ENCODE measurements at regions not wholly inside any gene's neighbourhood (a gene's known extent, or its start where the extent isn't known, plus 50 kb on each side); places are given as distances from the start of the nearest gene placed in this dataset.
A peak's percentile ranks its signal among the peaks of the same experiment; 100 is the strongest.

- Histone ChIP-seq H3K9ac (ENCODE audit: insufficient read depth, low read length) (no peak overlapping the region), H3K27me3 (ENCODE audit: control insufficient read depth, insufficient read depth, low read length) (no peaks in the 10 kb centered on the region), H3K9me3 (ENCODE audit: control insufficient read depth, insufficient read depth, low read depth, low read length) (no peaks in the 10 kb centered on the region), H3K4me1 (ENCODE audit: control insufficient read depth, extremely low read depth, insufficient read depth, low read length) (no peaks in the 10 kb centered on the region), H3K27ac (ENCODE audit: insufficient read depth, low read length) (no peak overlapping the region), H3K4me2 (ENCODE audit: extremely low read depth, insufficient read depth, low read length) (no peak overlapping the region), H3K4me3 (replicated peaks in 1 of 4; ENCODE audit: control extremely low read depth in 1 of 4, insufficient read depth in 1 of 4, low read depth in 3 of 4, low read length in 4 of 4) (no peak overlapping the region), H3K36me3 (ENCODE audit: control insufficient read depth, insufficient read depth, low read length) (no peaks in the 10 kb centered on the region), H3K79me2 (ENCODE audit: control insufficient read depth, insufficient read depth, low read length) (no peaks in the 10 kb centered on the region), H2AFZ (ENCODE audit: low read length) (no peak overlapping the region), H4K20me1 (ENCODE audit: control insufficient read depth, extremely low read depth, insufficient read depth, low read length) (no peaks in the 10 kb centered on the region)
- TF ChIP-seq CTCF (conservative IDR thresholded peaks at IDR 0.05 in 1 of 2, IDR thresholded peaks at IDR 0.05 in 1 of 2; ENCODE audit: low read depth in 1 of 2, low read length in 2 of 2) (no peak), EZH2 (IDR thresholded peaks at IDR 0.05; ENCODE audit: low read length, missing control alignments) (no peak)
- peak in 1 of 2 donors; percentile 13 for DNase-seq (ENCODE audit: low read depth in 2 of 2)
Measured at GRCh38 chr14:38716926-38717325, 386.1 kb downstream of the SEC23A start.

GRCh38 chr14:38710881-38711280 is 392.2 kb downstream of the SEC23A start:
- Histone ChIP-seq H4K20me1 (ENCODE audit: control insufficient read depth, extremely low read depth, insufficient read depth, low read length) (no peaks in the 10 kb centered on the region), H2AFZ (ENCODE audit: low read length) (no peak overlapping the region), H3K9me3 (ENCODE audit: control insufficient read depth, insufficient read depth, low read depth, low read length) (no peaks in the 10 kb centered on the region), H3K4me1 (ENCODE audit: control insufficient read depth, extremely low read depth, insufficient read depth, low read length) (no peaks in the 10 kb centered on the region), H3K9ac (ENCODE audit: insufficient read depth, low read length) (no peak overlapping the region), H3K36me3 (ENCODE audit: control insufficient read depth, insufficient read depth, low read length) (no peaks in the 10 kb centered on the region), H3K27me3 (ENCODE audit: control insufficient read depth, insufficient read depth, low read length) (no peaks in the 10 kb centered on the region), H3K27ac (ENCODE audit: insufficient read depth, low read length) (no peak overlapping the region), H3K4me3 (replicated peaks in 1 of 4; ENCODE audit: control extremely low read depth in 1 of 4, insufficient read depth in 1 of 4, low read depth in 3 of 4, low read length in 4 of 4) (no peak overlapping the region), H3K4me2 (ENCODE audit: extremely low read depth, insufficient read depth, low read length) (no peak overlapping the region), H3K79me2 (ENCODE audit: control insufficient read depth, insufficient read depth, low read length) (no peaks in the 10 kb centered on the region)
- TF ChIP-seq CTCF (conservative IDR thresholded peaks at IDR 0.05 in 1 of 2, IDR thresholded peaks at IDR 0.05 in 1 of 2; ENCODE audit: low read depth in 1 of 2, low read length in 2 of 2) (no peak), EZH2 (IDR thresholded peaks at IDR 0.05; ENCODE audit: low read length, missing control alignments) (no peak)
- DNase-seq (ENCODE audit: low read depth in 2 of 2): no peak

- Histone ChIP-seq H3K36me3 (ENCODE audit: control insufficient read depth, insufficient read depth, low read length) (no peaks in the 10 kb centered on the region), H3K4me1 (ENCODE audit: control insufficient read depth, extremely low read depth, insufficient read depth, low read length) (no peaks in the 10 kb centered on the region), H3K27me3 (ENCODE audit: control insufficient read depth, insufficient read depth, low read length) (no peaks in the 10 kb centered on the region), H3K4me3 (replicated peaks in 1 of 4; ENCODE audit: control extremely low read depth in 1 of 4, insufficient read depth in 1 of 4, low read depth in 3 of 4, low read length in 4 of 4) (no peak overlapping the region), H3K79me2 (ENCODE audit: control insufficient read depth, insufficient read depth, low read length) (no peaks in the 10 kb centered on the region), H3K27ac (ENCODE audit: insufficient read depth, low read length) (no peak overlapping the region), H3K9me3 (ENCODE audit: control insufficient read depth, insufficient read depth, low read depth, low read length) (no peaks in the 10 kb centered on the region), H3K9ac (ENCODE audit: insufficient read depth, low read length) (no peak overlapping the region), H3K4me2 (ENCODE audit: extremely low read depth, insufficient read depth, low read length) (no peak overlapping the region), H4K20me1 (ENCODE audit: control insufficient read depth, extremely low read depth, insufficient read depth, low read length) (no peaks in the 10 kb centered on the region), H2AFZ (ENCODE audit: low read length) (no peak overlapping the region)
- no peak for DNase-seq (ENCODE audit: low read depth in 2 of 2)
- TF ChIP-seq EZH2 (IDR thresholded peaks at IDR 0.05; ENCODE audit: low read length, missing control alignments): no peak
- no peak for TF ChIP-seq CTCF (conservative IDR thresholded peaks at IDR 0.05 in 1 of 2, IDR thresholded peaks at IDR 0.05 in 1 of 2; ENCODE audit: low read depth in 1 of 2, low read length in 2 of 2)
Measured at GRCh38 chr14:38710196-38710595, 392.8 kb downstream of the SEC23A start.

All from fibroblast of lung (primary cell).